GM12878 (cell line): ENCODE measurements at regions not wholly inside any gene's neighbourhood (a gene's known extent, or its start where the extent isn't known, plus 50 kb on each side); places are given as distances from the start of the nearest gene placed in this dataset.

Experiments
- CBFB ChIP-seq: IDR thresholded peaks from 2 replicates; pipeline ENCODE4 v1.6.1; 2016; ENCODE audit warnings: antibody characterized with exemption, low read depth
- EZH2 ChIP-seq: IDR thresholded peaks from 2 replicates; pipeline ENCODE4 v1.6.1; 2012; ENCODE audit warnings: low read depth, mild to moderate bottlenecking, control low read depth, inconsistent platforms, low read length, borderline replicate concordance; ENCODE audit not compliant: control insufficient read depth
- HDAC6 ChIP-seq: fragments of 200-600 bp; sonication (generic); IDR thresholded peaks from one replicate; pipeline ENCODE4 v1.8.0; 2017; ENCODE audit warnings: antibody characterized with exemption; ENCODE audit not compliant: unreplicated experiment
- MEF2A ChIP-seq: IDR thresholded peaks from 2 replicates; pipeline ENCODE4 v1.6.1; 2011; ENCODE audit warnings: low read depth, mild to moderate bottlenecking, low read length, moderate library complexity; ENCODE audit not compliant: insufficient read depth
- RFX5 ChIP-seq: IDR thresholded peaks from 2 replicates; pipeline ENCODE4 v1.6.1; 2011; ENCODE audit warnings: low read depth, low read length, improper control_type of control experiment
- SP1 ChIP-seq: IDR thresholded peaks from one replicate; pipeline ENCODE4 v1.6.1; 2011; ENCODE audit warnings: low read depth, low read length
- SPI1 ChIP-seq: IDR thresholded peaks from 2 replicates; pipeline ENCODE4 v1.6.1; 2011; ENCODE audit warnings: low read depth, mild to moderate bottlenecking, low read length, moderate library complexity, borderline replicate concordance; ENCODE audit not compliant: insufficient read depth
- TAF1 ChIP-seq: IDR thresholded peaks from 2 replicates; pipeline ENCODE4 v1.6.1; 2011; ENCODE audit warnings: mild to moderate bottlenecking, low read depth, low read length, borderline replicate concordance
- ZNF384 ChIP-seq: IDR thresholded peaks from 2 replicates; pipeline ENCODE4 v1.6.1; 2012; ENCODE audit warnings: low read depth, mild to moderate bottlenecking, low read length, improper control_type of control experiment, borderline replicate concordance
- TF ChIP-seq, protein P1 (sequence below), 3 experiments: IDR thresholded peaks in 2 of 3; conservative IDR thresholded peaks in 1 of 3; 2 replicates each; pipeline ENCODE4 v1.5.1; 2011; ENCODE audit warnings: low read depth in 3 of 3, low read length in 3 of 3, mild to moderate bottlenecking in 3 of 3, control low read depth in 2 of 3, moderate library complexity in 2 of 3, inconsistent platforms in 1 of 3, mixed read lengths in 1 of 3; ENCODE audit not compliant: control insufficient read depth in 2 of 3, insufficient read depth in 1 of 3; ENCODE audit errors: extremely low read depth in 1 of 3
- TF ChIP-seq, protein P2 (sequence below): fragments of 150-350 bp; IDR thresholded peaks from 2 replicates; pipeline ENCODE4 v1.6.1; 2014; ENCODE audit warnings: mild to moderate bottlenecking, low read depth, low read length
- TF ChIP-seq, protein P3 (sequence below): fragments of 150-350 bp; IDR thresholded peaks from 2 replicates; pipeline ENCODE4 v1.6.1; 2016; ENCODE audit warnings: low read depth, low read length

DNA sequence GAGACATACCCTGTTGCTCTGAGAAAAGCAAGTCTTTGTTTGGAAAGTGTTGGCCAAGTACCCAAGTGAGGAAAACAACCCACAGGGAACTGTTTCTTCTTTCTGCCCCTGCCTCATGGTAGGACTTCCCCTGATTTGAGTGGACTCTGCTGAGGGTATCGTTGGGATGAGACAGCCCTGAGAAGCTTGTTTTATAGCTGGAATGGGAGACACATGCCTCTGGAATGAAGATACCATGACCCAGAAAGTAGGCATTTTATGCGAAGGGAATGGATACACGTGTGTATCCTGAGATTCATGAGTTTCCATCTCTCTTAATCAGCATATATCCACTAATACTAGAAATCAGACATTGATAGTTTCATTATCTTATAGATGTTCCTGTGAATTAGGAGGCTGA, 382.3 kb downstream of the ATP23 start:
- no peak for TF ChIP-seq EZH2
- TF ChIP-seq MEF2A = no peak
- TF ChIP-seq CBFB = no peak
- TF ChIP-seq SPI1 = no peak
- TF ChIP-seq, protein P1, sequence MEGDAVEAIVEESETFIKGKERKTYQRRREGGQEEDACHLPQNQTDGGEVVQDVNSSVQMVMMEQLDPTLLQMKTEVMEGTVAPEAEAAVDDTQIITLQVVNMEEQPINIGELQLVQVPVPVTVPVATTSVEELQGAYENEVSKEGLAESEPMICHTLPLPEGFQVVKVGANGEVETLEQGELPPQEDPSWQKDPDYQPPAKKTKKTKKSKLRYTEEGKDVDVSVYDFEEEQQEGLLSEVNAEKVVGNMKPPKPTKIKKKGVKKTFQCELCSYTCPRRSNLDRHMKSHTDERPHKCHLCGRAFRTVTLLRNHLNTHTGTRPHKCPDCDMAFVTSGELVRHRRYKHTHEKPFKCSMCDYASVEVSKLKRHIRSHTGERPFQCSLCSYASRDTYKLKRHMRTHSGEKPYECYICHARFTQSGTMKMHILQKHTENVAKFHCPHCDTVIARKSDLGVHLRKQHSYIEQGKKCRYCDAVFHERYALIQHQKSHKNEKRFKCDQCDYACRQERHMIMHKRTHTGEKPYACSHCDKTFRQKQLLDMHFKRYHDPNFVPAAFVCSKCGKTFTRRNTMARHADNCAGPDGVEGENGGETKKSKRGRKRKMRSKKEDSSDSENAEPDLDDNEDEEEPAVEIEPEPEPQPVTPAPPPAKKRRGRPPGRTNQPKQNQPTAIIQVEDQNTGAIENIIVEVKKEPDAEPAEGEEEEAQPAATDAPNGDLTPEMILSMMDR (IDR thresholded peaks at IDR 0.05 in 2 of 3, conservative IDR thresholded peaks at IDR 0.05 in 1 of 3; ENCODE audit: control insufficient read depth in 2 of 3, extremely low read depth in 1 of 3, insufficient read depth in 1 of 3, low read depth in 3 of 3, low read length in 3 of 3) = no peak
- no peak for TF ChIP-seq RFX5
- TF ChIP-seq HDAC6 = no peak
- no peak for TF ChIP-seq ZNF384
- TF ChIP-seq, protein P2, sequence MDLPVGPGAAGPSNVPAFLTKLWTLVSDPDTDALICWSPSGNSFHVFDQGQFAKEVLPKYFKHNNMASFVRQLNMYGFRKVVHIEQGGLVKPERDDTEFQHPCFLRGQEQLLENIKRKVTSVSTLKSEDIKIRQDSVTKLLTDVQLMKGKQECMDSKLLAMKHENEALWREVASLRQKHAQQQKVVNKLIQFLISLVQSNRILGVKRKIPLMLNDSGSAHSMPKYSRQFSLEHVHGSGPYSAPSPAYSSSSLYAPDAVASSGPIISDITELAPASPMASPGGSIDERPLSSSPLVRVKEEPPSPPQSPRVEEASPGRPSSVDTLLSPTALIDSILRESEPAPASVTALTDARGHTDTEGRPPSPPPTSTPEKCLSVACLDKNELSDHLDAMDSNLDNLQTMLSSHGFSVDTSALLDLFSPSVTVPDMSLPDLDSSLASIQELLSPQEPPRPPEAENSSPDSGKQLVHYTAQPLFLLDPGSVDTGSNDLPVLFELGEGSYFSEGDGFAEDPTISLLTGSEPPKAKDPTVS = no peak
- TF ChIP-seq, protein P3, sequence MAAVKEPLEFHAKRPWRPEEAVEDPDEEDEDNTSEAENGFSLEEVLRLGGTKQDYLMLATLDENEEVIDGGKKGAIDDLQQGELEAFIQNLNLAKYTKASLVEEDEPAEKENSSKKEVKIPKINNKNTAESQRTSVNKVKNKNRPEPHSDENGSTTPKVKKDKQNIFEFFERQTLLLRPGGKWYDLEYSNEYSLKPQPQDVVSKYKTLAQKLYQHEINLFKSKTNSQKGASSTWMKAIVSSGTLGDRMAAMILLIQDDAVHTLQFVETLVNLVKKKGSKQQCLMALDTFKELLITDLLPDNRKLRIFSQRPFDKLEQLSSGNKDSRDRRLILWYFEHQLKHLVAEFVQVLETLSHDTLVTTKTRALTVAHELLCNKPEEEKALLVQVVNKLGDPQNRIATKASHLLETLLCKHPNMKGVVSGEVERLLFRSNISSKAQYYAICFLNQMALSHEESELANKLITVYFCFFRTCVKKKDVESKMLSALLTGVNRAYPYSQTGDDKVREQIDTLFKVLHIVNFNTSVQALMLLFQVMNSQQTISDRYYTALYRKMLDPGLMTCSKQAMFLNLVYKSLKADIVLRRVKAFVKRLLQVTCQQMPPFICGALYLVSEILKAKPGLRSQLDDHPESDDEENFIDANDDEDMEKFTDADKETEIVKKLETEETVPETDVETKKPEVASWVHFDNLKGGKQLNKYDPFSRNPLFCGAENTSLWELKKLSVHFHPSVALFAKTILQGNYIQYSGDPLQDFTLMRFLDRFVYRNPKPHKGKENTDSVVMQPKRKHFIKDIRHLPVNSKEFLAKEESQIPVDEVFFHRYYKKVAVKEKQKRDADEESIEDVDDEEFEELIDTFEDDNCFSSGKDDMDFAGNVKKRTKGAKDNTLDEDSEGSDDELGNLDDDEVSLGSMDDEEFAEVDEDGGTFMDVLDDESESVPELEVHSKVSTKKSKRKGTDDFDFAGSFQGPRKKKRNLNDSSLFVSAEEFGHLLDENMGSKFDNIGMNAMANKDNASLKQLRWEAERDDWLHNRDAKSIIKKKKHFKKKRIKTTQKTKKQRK = no peak
- no peak for TF ChIP-seq SP1
- no peak for TF ChIP-seq TAF1
